Fibroblast of skin of scalp (primary cell): ENCODE measurements at regions not wholly inside any gene's neighbourhood (a gene's known extent, or its start where the extent isn't known, plus 50 kb on each side); places are given as distances from the start of the nearest gene placed in this dataset.
"Not testable (repeated sequence)": the region's sequence is repeated elsewhere in the genome, so short reads cannot be mapped to it uniquely, and the experiment has no call there.

ENCODE experiments used
- DNase-seq: peaks from one replicate; pipeline ENCODE4 v3.0.0-alpha.2; 2013

DNA sequence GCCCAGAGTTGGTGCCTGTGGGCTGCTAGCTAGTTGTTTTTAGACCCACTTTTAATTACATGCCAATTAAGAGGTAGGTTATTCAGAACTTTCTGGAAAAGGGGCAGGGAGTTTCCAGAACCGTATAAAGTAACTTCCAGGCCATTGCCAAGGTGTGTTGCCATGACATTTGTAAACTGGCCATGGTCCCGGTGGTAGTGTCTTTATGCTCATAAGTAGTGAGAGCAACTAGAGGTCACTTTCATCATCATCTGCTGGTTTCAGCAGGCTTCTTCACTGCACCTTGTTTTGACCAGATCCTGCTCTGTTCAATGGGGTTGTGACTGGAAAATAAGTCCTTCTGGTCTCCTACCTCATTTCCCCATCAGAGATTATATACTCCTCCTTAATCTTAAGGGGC, 207.0 kb downstream of the FAM72C start:
- DNase-seq: not testable (repeated sequence)

DNA sequence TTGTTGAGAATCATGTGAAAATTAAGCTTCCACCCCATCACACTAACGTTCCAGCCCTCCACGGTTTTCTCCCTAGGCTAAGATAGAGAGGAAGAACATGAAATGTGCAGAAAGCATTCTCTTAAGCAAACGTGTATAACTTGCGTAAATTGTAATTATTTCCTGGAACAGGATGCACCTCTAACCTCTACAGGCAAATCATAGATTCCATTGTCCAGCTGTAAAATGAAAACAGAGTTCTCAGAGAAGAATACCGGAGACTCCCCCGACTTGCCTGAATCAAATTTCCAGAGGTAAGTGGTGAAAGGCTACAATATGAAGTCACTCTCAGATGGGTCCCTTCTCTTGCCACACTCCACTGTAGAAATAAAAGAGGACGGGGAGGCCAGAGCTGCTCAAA, 211.4 kb downstream of the FAM72C start:
- DNase-seq: not testable (repeated sequence)

DNA sequence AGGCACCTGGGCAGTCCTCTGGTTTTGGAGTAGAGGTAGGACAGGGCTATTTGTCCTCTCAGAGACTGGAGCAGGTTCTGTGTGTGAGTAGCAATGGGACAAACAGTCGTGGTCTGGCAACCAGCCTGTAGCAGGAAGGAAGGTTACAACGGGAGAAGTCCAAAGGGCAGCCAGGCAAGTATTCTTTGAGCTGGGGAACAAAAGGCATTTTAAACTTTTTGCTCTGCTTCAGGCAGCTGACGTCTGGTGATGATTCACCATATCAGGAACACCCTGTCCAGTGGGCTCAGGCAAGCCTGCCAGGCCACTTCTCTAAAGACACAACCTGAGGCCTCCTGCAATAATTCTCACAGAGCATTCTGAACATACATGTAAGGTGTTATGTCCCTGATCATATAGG, 215.8 kb downstream of the FAM72C start:
- not testable (repeated sequence) for DNase-seq

DNA sequence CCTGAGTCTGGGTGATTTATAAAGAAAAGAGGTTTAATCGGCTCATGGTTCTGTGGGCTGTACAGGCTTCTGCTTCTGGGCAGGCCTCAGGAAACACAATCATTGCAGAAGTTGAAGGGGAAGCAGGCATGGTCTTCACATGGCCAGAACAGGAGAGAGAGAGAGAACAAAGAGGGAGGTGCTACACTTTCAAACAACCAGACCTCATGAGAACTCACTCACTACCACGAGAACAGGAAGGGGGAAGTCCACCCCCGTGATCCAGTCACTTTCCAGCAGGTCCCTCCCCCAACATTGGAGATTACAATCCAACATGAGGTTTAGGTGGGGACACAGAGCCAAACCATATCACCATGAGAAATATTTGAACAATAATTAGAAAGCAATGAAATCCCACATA, 222.9 kb downstream of the FAM72C start:
- DNase-seq: no peak

DNA sequence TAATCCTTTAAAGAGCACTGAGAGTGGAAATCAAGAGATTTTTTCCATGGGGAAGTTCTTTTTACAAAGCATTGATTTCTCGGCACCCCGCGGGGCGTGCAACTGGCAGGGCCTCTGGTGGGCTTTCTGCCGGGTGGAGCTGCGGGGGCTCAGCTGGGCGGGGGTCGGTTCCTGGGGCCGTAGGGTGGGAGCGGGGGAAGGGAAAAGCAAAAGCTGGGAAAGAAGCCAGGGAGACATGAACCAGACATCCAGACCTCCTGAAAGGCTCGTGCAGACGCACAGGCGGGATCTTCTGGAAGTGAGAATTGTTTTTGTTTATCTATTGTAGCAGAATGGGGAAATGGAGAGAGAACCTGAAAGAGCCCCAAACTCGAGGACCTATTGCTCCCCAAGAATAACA, 235.2 kb downstream of the FAM72C start:
- DNase-seq: no peak

DNA sequence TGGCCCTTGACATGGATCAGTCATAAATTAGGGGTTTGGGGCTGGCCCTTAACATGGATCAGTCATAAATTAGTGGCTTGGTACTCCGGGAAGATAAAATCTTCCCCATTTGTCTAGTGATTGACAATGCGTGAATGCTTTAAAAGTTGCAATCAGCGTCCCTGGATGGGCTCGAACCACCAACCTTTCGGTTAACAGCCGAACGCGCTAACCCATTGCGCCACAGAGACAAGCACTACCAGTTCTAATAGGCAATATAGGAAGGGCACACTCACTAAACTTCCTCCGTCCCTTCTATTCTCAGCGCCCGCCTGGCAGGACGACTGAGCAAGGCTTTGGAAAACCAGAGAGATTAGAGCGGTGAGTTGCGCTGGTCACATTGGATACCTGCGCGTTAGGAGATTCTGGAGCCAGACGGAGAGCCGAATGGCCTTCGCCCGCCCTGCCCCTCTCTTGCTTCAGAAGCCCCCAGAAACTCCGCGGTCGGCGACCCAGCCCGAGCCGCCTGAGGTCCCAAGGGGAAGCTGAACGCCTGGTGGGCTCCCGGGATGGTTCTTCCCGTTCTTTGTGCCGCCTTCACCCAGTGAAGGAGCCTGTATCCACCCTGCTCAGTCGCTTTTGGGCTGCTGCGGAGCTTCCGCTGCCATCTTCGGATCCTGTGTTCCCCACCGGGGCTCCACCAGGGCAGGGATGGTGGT, 235.9 kb downstream of the FAM72C start:
- DNase-seq: peak; percentile 4

DNA sequence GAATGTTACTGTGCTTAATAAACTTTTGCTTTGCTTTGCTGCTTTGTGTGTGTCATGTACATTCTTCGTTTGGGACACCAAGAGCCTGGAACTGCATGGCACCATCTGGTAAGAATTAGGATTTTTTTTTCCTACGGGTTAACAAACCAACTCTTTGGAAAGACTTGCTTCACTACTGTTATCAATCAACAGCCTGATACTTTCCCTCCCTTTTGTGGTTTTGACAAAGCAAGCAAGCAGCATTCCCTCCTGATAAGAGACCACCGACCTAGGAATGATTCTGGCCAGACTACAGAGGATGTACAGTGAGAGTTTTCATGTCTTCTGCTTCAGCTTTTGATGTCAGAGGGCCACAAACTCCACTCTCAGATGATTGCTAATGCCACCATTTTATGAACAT, 237.5 kb downstream of the FAM72C start:
- DNase-seq: not testable (repeated sequence)

DNA sequence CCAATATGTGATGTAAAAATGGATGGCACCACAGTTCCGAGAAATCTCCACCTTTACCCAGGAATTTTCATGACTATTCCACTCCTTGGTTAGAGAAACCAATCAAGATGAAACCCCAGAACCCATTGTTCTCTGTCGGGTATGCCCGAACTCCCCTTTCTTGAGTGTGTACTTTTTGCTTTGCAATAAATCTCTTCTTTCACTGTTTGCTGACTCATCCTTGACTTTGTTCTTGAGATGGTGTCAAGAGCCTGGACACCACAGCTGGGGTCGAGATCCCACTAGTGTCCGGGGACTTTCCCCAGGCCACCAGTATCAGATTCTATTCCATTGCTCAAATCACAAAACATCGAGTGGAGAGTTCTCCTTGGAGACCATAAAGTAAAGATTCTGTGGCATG, 240.9 kb downstream of the FAM72C start:
- DNase-seq: not testable (repeated sequence)

DNA sequence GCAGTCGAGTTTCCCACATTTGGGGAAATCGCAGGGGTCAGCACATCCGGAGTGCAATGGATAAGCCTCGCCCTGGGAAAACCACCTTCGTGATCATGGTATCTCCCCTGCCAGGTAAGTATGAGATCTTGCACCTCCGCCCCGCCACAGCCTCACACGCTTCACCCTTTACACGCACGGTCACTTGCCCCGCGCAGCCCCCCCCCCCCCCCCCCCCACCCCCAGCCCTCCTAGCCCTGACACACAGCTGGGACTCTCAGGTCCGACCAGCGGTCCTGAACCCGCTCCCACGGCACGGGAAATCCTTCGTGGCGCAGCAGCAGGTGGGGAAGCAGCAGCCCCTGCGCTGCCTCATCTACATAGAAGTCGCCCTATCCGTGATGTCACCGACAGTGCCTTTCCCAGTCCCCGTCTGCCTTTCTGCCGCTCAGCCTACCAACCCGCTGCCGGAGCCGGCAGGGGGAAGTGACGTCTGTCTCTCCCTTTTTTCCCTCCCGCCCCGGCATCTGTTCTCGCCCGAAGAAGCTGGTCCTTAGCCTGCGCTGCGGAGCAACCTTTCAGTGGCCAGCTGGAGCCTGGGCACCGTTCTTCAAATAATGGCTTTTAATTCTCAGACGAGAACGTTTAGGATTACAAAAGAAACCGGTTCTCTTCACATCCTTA, 242.2 kb downstream of the FAM72C start:
- DNase-seq: not testable (repeated sequence)

DNA sequence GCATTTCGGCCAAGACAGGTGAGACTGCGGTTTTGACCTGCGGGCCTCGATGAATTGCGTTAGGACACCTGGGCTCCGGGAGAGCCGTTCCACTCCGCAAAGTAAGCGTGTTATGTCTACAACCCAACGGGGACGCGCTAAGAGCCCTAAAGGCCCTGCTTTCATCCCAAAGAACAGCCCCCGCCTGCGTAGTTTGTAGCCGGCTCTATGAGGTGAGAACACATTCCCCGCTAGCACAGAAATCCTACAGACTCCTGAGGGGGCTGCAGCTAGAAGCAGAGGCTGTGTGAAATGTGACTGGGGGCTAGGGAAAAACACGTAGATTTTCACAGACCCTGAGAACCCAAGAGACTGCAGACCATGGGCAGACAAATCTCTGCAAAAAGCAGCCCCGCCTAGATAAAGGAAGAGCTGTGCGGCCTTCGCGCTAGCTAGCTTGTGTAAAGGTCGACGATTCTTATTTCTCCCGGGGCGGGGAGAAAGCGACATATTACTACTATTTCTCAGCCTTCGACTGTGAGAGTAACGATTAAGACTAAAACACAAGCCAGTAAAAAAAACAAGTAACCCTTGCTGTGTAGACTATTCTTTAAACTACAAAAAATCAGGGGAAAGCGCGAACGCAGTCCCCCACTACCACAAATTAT, 242.9 kb downstream of the FAM72C start:
- not testable (repeated sequence) for DNase-seq

DNA sequence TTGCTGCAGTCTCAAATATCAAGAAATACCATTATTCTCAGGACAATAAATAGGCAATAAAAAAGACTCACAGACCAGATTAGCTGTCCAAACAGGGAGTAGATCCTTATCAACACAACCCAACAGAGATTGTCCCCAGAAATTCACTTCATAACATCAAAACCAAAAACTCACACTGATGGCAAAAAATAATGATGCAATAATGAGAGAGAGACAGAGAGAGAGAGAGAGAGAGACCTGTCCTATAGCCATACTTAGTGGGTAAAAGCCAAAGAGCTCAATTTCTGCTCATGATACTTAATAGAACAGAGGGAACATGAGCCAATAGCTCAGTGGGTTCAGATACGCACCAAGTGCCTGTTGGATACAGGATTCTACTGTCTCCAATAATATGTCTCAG, 244.5 kb downstream of the FAM72C start:
- DNase-seq: no peak

DNA sequence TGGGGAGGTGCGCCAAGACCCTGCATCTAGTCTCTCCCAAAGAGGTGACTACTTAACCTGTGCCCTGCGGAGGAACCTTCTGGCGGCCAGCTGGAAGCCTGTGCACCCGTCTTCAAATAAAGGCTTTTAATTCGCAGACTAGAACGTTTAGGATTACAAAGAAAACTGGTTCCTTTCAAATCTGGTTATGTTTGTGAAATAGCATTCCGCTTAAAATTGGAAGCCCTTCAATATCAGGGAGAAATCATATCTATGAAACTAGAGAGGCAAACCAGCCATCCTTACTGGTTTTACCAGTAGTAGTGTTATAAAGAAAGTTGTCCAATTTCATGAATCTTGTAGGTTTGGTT, 250.8 kb downstream of the FAM72C start:
- DNase-seq: no peak

DNA sequence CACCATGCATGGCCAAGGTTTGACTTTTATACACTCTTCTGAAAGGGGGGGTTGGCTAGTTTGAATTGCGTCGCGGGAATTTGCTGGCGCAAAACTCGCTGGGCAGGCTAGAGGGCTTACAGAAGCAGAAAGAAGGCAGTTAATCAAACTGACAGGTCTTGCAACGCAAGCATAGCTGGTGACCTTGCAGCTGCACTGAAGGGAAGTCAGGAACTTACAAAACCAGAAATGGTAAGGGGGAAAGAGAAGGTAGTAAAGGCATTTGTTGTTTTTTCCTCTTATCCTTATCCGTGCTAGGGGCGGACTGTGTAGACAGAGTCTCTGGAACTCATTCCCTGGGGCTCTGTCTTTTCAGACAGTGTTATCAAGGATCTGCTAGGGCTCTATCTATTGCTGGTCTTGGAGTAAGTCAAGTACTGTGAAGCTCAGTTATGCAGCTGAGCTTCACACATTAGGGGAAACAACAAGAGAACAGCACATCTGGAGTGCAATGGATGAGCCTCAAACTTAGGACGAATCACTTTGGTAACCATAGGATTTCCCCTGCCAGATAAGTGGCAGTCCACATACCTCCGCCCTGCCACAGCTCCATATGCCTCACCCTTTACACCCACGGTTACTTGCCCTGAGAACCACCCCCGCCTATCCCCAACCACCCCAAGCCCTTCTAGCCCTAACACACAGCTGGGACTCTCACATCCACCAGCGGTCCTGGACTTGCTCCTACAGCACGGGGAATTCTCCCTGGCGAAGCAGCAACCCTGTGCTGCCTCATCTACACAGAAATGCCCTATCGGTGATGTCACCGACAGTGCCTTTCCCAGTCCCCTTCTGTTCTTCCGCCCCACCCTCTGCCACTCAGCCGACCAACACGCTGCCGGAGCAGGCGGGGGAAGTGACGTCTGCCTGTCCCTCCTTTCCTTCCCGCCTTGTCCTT, 251.4 kb downstream of the FAM72C start:
- DNase-seq: no peak

DNA sequence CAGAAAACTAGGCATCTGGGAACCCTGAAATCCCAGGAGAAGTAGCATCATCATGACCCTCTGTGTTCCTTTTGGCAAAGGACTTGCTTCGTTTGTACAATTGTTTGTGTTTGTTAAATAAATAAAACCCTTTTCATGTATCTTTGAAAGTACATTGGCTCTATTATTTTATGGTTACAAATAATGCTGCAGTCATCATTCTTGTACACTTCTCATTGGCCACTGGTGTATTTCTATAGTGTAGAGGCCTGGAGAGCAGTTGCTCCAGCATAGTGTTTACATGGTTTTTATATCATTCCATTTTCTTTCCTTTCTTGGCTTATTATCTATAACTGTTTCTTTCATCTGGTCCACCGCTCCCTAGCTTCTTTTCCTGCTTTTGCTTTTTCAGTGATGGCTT, 253.3 kb downstream of the FAM72C start:
- no peak for DNase-seq

DNA sequence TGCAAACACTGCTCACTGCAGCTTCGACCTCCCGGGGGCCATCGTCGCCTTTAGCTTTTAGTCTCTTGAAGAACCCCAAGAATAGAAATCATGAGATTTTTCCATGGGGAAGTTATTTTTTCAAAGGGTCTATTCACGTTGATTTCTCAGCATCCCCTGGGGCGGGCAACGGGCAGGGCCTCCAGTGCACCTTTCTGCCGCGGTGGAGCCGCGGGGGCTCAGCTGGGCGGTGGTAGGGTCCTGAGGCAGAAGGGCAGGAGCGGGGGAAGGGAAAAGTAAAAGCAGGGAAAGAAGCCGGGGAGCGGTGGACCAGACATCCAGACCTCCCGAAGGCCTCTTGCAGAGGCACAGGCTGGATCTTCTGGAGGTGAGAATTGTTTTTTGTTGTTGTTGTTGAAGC, 253.8 kb downstream of the FAM72C start:
- no peak for DNase-seq

DNA sequence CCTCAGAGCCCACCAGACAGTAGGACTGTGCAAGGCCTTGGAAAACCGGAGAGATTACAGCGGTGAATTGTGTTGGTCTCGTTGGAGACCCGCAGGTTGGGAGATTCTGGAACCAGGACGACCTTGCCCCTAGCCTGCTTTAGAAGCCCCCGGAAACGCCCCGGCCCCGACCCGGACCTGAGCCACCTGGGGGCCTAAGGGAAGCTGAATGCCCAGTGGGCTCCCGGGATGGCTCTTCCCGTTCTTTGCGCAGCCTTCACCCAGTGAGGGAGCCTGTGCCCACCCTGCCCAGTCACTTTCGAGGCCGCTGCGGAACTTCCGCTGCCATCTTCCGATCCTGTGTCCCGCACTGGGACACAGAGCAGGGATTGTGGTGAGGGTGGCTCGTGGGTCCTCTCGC, 254.4 kb downstream of the FAM72C start:
- DNase-seq: no peak

DNA sequence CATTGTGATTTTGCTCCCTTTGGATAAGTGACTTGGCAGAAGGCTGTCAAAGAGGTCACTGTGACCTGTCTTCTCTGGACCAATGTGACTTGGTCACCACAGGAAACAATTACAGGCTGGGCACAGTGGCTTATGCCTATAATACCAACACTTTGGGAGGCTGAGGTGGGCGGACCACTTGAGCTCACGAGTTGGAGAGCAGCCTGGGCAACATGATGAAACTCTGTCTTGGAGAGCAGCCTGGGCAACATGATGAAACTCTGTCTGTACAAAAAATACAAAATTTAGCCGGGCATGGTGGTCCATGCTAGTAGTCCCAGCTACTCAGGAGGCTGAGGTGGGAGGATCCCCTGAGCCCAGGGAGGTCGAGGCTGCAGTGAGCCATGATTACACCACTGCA, 256.9 kb downstream of the FAM72C start:
- DNase-seq: not testable (repeated sequence)

DNA sequence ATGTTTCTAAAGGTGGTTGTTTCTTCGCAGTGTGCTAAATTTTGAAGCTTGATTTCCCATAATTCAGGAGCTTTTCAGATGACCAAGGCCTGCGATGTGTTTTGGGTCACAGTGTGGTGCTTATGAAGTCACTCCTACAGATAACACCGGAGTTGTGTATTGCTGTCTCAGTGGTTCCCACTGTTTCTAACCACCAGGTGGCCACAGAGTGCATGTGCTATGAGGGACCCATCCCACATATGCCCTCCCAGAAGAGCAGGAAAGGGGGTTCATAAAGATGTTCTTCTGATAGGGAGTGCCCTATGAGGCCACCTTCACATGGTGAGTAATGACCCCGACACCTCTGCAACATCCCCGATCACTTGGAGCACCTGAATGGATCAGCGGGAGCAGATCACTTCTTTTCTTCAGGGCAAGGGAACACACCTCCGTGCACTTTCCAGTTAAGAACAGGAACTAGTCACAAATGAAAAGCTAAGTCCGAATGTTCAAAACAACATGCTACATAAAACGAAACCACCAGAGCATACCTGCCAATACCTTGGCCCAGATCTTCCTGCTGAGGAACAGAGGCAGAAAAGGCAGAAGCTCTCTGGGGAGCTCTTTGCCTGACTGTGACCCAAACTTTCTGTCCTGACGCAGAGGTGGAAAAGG, 262.1 kb downstream of the FAM72C start:
- not testable (repeated sequence) for DNase-seq

DNA sequence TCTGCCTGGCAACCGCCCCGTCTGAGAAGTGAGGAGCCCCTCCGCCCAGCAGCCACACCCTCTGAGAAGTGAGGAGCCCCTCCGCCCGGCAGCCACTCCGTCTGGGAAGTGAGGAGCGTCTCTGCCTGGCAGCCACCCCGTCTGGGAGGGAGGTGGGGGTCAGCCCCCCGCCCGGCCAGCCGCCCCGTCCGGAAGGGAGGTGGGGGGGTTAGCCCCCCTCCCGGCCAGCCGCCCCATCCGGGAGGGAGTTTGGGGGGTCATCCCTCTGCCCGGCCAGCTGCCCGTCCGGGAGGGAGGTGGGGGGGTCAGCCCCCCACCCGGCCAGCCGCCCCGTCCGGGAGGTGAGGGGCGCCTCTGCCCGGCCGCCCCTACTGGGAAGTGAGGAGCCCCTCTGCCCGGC, 269.0 kb downstream of the FAM72C start:
- DNase-seq: not testable (repeated sequence)

DNA sequence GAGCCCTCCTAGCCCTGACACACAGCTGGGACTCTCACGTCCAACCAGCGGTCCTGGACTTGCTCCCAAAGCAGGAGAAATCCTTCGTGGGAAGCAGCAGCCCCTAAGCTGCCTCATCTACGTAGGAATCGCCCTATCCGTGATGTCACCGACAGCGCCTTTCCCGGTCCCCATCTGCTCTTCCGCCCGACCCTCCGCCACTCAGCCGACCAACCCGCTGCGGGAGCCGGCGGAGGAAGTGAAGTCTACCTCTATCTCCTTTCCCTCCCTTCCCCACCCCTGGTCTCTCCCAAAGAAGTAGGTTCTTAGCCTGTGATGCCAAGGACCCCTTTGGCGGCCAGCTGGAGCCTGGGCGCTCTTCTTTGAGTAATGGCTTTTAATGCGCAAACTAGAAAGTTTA, 272.1 kb downstream of the FAM72C start:
- DNase-seq: no peak

DNA sequence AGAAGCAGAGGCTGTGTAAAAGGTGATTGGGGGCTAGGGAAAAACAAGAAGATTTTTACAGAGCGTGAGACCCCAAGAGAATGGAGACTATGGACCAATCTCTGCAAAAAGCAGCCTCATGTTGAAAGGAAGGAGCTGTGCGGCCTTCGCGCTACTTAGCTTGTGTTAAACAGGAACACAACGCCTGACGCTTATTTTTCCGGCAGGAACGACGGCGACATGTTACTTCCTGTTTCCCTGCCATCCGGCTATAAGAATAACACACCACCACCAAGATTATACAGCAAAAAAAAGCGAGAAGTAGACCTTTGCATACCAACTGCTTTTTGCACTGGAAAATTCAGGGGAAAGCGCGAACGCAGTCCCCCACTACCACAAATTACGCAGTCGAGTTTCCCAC, 272.7 kb downstream of the FAM72C start:
- DNase-seq: no peak

DNA sequence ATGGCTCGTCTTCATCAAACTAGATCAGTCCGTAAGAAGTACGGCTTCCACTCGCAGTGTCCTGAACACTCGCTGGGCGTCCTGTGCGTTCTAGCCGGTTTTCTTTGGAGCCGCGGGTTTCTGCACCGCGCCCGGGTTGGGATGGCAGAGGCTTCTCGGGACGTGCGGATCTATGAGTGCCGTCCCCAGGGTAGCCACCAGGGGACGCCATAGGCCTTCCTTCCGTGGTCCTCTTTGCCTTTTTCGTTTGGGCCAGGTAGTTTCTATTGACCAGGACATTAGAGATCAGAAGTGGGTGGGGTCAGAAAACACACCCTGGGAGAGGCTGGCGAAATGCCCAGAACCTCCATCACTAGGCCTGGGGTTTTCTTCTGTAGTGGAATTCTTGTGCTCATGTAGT, 273.8 kb downstream of the FAM72C start:
- peak; percentile 14 for DNase-seq
